ENCODE measurements at regions not wholly inside any gene's neighbourhood (a gene's known extent, or its start where the extent isn't known, plus 50 kb on each side); places are given as distances from the start of the nearest gene placed in this dataset.

DNA sequence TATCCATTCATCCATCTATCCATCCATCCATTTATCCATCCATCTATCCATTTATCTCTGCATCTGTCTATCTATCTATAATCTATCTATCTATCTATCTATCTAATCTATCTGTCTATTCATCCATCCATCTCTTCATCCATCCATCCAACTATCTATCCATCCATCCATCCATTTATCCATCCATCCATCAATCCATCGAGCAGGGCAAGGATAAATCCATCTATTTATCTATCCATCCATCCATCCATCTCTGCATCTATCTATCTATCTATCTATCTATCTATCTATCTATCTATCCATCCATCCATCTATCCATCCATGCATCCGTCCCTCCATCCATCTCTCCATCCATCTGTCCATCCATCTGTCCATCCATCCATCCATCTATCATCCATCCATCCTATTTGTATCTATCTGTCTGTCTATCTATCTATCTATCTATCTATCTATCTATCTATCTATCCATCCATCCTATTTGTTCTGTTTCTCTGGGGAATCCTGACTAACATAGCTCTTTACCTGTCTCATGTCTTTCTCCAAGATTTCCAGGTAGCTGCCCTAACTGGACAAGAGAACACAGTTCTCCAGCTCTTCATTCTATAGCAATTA, 198.1 kb downstream of the FOXO1 start:
- H3K27me3 ChIP-seq, result no peaks in the 10 kb centered on the region
- WGBS, 2 donors, result 80 to 87% methylated on average over 2 of the region's 2 CpGs
- DNase-seq (no peak), ATAC-seq (no peak), FAIRE-seq (no peak)
- no peaks in the 10 kb centered on the region for H3K9me3 ChIP-seq
- H3K4me3 ChIP-seq, result no peak overlapping the region
- TF ChIP-seq, protein P1, sequence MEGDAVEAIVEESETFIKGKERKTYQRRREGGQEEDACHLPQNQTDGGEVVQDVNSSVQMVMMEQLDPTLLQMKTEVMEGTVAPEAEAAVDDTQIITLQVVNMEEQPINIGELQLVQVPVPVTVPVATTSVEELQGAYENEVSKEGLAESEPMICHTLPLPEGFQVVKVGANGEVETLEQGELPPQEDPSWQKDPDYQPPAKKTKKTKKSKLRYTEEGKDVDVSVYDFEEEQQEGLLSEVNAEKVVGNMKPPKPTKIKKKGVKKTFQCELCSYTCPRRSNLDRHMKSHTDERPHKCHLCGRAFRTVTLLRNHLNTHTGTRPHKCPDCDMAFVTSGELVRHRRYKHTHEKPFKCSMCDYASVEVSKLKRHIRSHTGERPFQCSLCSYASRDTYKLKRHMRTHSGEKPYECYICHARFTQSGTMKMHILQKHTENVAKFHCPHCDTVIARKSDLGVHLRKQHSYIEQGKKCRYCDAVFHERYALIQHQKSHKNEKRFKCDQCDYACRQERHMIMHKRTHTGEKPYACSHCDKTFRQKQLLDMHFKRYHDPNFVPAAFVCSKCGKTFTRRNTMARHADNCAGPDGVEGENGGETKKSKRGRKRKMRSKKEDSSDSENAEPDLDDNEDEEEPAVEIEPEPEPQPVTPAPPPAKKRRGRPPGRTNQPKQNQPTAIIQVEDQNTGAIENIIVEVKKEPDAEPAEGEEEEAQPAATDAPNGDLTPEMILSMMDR (IDR thresholded peaks at IDR 0.05), result no peak
- H3K36me3 ChIP-seq, result no peaks in the 10 kb centered on the region
- H3K27ac ChIP-seq, result no peak overlapping the region
- intact Hi-C loops (cut with DNase I), result no loop called here
- peaks cover 0 to 4% (median 0%) of the 10 kb centered on the region in 3 donors for H3K4me1 ChIP-seq

DNA sequence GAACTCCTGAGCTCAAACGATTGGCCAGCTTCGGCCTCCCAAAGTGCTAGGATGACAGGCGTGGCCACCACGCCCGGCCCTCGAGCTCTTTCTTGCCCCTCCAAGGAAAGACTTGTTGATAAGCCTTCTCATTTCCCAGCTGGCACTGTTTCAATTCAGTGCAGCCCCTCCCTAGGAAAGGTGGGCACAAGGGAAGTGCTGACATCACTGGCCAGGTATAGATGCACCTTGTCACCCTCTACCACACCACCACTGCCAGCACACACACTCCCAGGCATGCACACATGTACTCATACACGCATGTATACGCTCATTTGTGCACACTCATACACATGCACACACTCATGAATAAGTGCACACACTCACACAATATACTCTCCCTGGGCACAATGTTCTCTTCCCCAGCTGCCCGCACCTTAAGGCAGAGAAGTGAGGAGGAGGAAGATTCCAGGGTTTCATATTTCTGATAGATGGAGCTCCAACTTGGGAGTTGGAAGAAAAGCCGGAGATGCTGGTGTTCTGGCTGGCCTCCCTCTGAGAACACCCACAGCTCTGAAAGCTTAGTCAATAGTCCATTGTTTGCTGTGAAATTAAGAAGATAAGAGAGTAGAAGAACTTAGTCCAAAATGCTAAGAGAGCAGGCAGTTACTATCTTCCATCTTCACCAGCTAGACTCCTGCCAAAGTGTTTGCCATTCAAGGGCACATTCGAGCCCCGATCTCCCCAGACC, 196.7 kb downstream of the FOXO1 start:
- H3K36me3 ChIP-seq, result no peaks in the 10 kb centered on the region
- H3K4me3 ChIP-seq, result no peak overlapping the region
- H3K27ac ChIP-seq, result no peak overlapping the region
- no peaks in the 10 kb centered on the region for H3K9me3 ChIP-seq
- DNase-seq (no peak), ATAC-seq (peak in 2 of 4 donors; percentile 9 to 48), FAIRE-seq (no peak)
- intact Hi-C loops (cut with DNase I), result no loop called here
- WGBS, 2 donors, result 67 to 82% methylated on average over 12 of the region's 12 CpGs
- TF ChIP-seq, protein P1 (IDR thresholded peaks at IDR 0.05), result no peak
- peaks cover 0 to 4% (median 0%) of the 10 kb centered on the region in 3 donors for H3K4me1 ChIP-seq
- no peaks in the 10 kb centered on the region for H3K27me3 ChIP-seq

DNA sequence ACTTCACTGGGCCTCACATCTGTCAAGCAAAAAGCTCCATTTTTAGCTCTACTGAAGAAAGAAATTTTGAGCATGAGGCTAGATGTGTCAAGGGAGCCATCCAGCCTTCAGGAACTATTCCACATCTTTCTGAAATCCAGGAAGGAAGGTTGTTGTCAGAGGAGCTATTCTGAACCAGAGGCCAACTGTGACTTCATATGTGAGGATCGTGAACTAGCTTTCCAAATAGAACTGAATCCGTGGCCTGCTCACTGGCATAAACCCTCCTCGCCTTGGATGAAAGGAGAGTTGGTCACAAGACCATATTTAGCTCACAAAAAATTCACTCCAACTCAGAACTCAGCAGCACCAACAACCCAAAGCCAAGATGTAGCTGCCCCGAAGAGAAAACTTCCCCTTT, 195.8 kb downstream of the FOXO1 start:
- Histone ChIP-seq H3K9me3 (no peaks in the 10 kb centered on the region), H3K4me1 (peaks cover 0 to 4% (median 0%) of the 10 kb centered on the region in 3 donors), H3K36me3 (no peaks in the 10 kb centered on the region), H3K27me3 (no peaks in the 10 kb centered on the region), H3K4me3 (no peak overlapping the region), H3K27ac (no peak overlapping the region)
- 84 to 88% methylated on average over 4 of the region's 4 CpGs for WGBS, 2 donors
- ATAC-seq (peak in 1 of 4 donors; percentile 21), DNase-seq (no peak), FAIRE-seq (no peak)
- TF ChIP-seq, protein P1 (IDR thresholded peaks at IDR 0.05), result no peak
- intact Hi-C loops (cut with DNase I), result no loop called here

DNA sequence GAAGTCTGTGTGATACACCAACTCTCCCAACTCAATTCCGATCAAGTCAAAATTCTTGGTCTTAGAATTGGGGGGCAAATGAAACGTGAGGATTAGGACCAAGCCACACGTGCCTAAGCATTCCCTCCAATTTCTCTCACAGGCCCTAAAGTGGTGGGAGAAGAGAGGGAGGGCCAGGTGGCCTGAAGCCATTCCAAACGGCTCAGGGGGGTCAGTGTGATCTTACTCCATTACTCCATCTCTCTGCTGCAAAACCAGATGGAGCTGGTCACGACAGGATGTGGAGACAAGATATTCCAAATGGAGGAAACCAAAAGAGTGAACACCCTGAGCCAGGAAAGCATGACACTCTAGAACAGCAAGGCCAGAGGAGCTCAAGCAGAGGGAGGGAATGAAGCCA, 195.4 kb downstream of the FOXO1 start:
- no peak for ATAC-seq
- no peak overlapping the region for H3K27ac ChIP-seq
- TF ChIP-seq, protein P1 (IDR thresholded peaks at IDR 0.05), result no peak

DNA sequence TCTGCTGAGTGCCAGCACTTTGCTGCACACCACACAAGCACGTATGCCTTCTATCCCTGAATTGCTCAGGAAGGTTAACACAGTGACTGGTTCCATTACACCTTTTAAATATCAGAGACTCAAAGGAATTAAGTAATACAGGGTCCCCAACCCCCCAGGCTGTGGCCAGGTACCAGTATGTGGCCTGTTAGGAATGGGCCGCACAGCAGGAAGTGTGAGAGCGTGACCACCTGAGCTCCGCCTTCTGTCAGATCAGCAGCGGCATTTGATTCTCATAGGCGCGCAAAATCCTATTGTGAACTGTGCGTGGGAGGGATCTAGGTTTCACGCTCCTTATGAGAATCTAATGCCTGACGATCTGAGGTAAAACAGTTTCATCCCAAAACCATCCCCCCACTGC, 194.5 kb downstream of the FOXO1 start:
- intact Hi-C loops (cut with DNase I), result no loop called here
- TF ChIP-seq, protein P1 (IDR thresholded peaks at IDR 0.05), result no peak
- H3K9me3 ChIP-seq, result no peaks in the 10 kb centered on the region
- H3K27me3 ChIP-seq, result no peaks in the 10 kb centered on the region
- 98 to 100% methylated on average over 10 of the region's 10 CpGs for WGBS, 2 donors
- H3K36me3 ChIP-seq, result no peaks in the 10 kb centered on the region
- DNase-seq (no peak), ATAC-seq (no peak), FAIRE-seq (no peak)
- peaks cover 6 to 12% (median 9%) of the 10 kb centered on the region in 3 donors for H3K4me1 ChIP-seq
- no peak overlapping the region for H3K27ac ChIP-seq
- no peak overlapping the region for H3K4me3 ChIP-seq

More for the DNA sequence above, 195.4 kb downstream of the FOXO1 start:
- Histone ChIP-seq H3K36me3 (no peaks in the 10 kb centered on the region), H3K4me3 (no peak overlapping the region), H3K9me3 (no peaks in the 10 kb centered on the region), H3K4me1 (peaks cover 0 to 4% (median under 1%) of the 10 kb centered on the region in 3 donors), H3K27me3 (no peaks in the 10 kb centered on the region)
- DNase-seq (no peak), FAIRE-seq (no peak)
- WGBS, 2 donors, result 89 to 93% methylated on average over 5 of the region's 5 CpGs
- intact Hi-C loops (cut with DNase I), result no loop called here

Measured in pancreas (tissue), 10 donors.